ENCODE measurements at regions not wholly inside any gene's neighbourhood (a gene's known extent, or its start where the extent isn't known, plus 50 kb on each side); places are given as distances from the start of the nearest gene placed in this dataset.

- H3K4me3 Mint-ChIP-seq: no peak overlapping the region
- no peaks in the 10 kb centered on the region for H3K27me3 Mint-ChIP-seq (ENCODE audit: low read depth)
- no peaks in the 10 kb centered on the region for H3K4me1 Mint-ChIP-seq (ENCODE audit: low read depth)
- no peaks in the 10 kb centered on the region for H3K9me3 Mint-ChIP-seq
- no peak overlapping the region for H3K27ac Mint-ChIP-seq
- H3K36me3 Mint-ChIP-seq (ENCODE audit: low read depth): no peaks in the 10 kb centered on the region
These were observed 309.7 kb upstream of the MYT1L start for GRCh38 chr2:2640818-2641217.

GRCh38 chr2:2640371-2640770 lies 309.3 kb upstream of the MYT1L start:
- H3K27me3 Mint-ChIP-seq (ENCODE audit: low read depth): no peaks in the 10 kb centered on the region
- no peak overlapping the region for H3K4me3 Mint-ChIP-seq
- H3K36me3 Mint-ChIP-seq (ENCODE audit: low read depth): no peaks in the 10 kb centered on the region
- H3K9me3 Mint-ChIP-seq: no peaks in the 10 kb centered on the region
- no peak overlapping the region for H3K27ac Mint-ChIP-seq
- H3K4me1 Mint-ChIP-seq (ENCODE audit: low read depth): no peaks in the 10 kb centered on the region

GRCh38 chr2:2639251-2640139 lies 308.4 kb upstream of the MYT1L start:
- Mint-ChIP-seq H3K27ac (no peak overlapping the region), H3K27me3 (ENCODE audit: low read depth) (no peaks in the 10 kb centered on the region), H3K36me3 (ENCODE audit: low read depth) (no peaks in the 10 kb centered on the region), H3K4me3 (no peak overlapping the region), H3K4me1 (ENCODE audit: low read depth) (no peaks in the 10 kb centered on the region), H3K9me3 (no peaks in the 10 kb centered on the region)

- no peaks in the 10 kb centered on the region for H3K36me3 Mint-ChIP-seq (ENCODE audit: low read depth)
- H3K27me3 Mint-ChIP-seq (ENCODE audit: low read depth): no peaks in the 10 kb centered on the region
- H3K9me3 Mint-ChIP-seq: no peaks in the 10 kb centered on the region
- H3K4me1 Mint-ChIP-seq (ENCODE audit: low read depth): no peaks in the 10 kb centered on the region
- no peak overlapping the region for H3K4me3 Mint-ChIP-seq
- no peak overlapping the region for H3K27ac Mint-ChIP-seq
These were observed 307.6 kb upstream of the MYT1L start for GRCh38 chr2:2638547-2639220.

GRCh38 chr2:2636813-2637212 lies 305.7 kb upstream of the MYT1L start:
- Mint-ChIP-seq H3K4me1 (ENCODE audit: low read depth) (no peaks in the 10 kb centered on the region), H3K4me3 (no peak overlapping the region)

GRCh38 chr2:2635025-2635528 lies 304.0 kb upstream of the MYT1L start:
- H3K27ac Mint-ChIP-seq: no peak overlapping the region
- no peaks in the 10 kb centered on the region for H3K27me3 Mint-ChIP-seq (ENCODE audit: low read depth)
- H3K36me3 Mint-ChIP-seq (ENCODE audit: low read depth): no peaks in the 10 kb centered on the region
- no peak overlapping the region for H3K4me3 Mint-ChIP-seq
- H3K4me1 Mint-ChIP-seq (ENCODE audit: low read depth): no peaks in the 10 kb centered on the region
- H3K9me3 Mint-ChIP-seq: no peaks in the 10 kb centered on the region

More at GRCh38 chr2:2636813-2637212, 305.7 kb upstream of the MYT1L start:
- Mint-ChIP-seq H3K27ac (no peak overlapping the region), H3K36me3 (ENCODE audit: low read depth) (no peaks in the 10 kb centered on the region), H3K27me3 (ENCODE audit: low read depth) (no peaks in the 10 kb centered on the region), H3K9me3 (no peaks in the 10 kb centered on the region)

- Mint-ChIP-seq H3K4me3 (no peak overlapping the region), H3K9me3 (no peaks in the 10 kb centered on the region), H3K36me3 (ENCODE audit: low read depth) (no peaks in the 10 kb centered on the region), H3K4me1 (ENCODE audit: low read depth) (no peaks in the 10 kb centered on the region), H3K27me3 (ENCODE audit: low read depth) (no peaks in the 10 kb centered on the region), H3K27ac (no peak overlapping the region)
These were observed 301.9 kb upstream of the MYT1L start for GRCh38 chr2:2633017-2633416.

- no peak overlapping the region for H3K27ac Mint-ChIP-seq
- no peaks in the 10 kb centered on the region for H3K4me1 Mint-ChIP-seq (ENCODE audit: low read depth)
- no peaks in the 10 kb centered on the region for H3K9me3 Mint-ChIP-seq
- H3K4me3 Mint-ChIP-seq: no peak overlapping the region
- H3K36me3 Mint-ChIP-seq (ENCODE audit: low read depth): no peaks in the 10 kb centered on the region
- H3K27me3 Mint-ChIP-seq (ENCODE audit: low read depth): peaks cover 3% of the 10 kb centered on the region
These were observed 292.9 kb upstream of the MYT1L start for GRCh38 chr2:2623939-2624338.

- Mint-ChIP-seq H3K9me3 (no peaks in the 10 kb centered on the region), H3K36me3 (ENCODE audit: low read depth) (no peaks in the 10 kb centered on the region)
These were observed 290.8 kb upstream of the MYT1L start for GRCh38 chr2:2621855-2622254.

GRCh38 chr2:2620604-2621003 lies 289.5 kb upstream of the MYT1L start:
- H3K9me3 Mint-ChIP-seq: no peaks in the 10 kb centered on the region

More at GRCh38 chr2:2621855-2622254, 290.8 kb upstream of the MYT1L start:
- H3K4me3 Mint-ChIP-seq: no peak overlapping the region
- no peak overlapping the region for H3K27ac Mint-ChIP-seq
- H3K4me1 Mint-ChIP-seq (ENCODE audit: low read depth): no peaks in the 10 kb centered on the region
- peaks cover 9% of the 10 kb centered on the region for H3K27me3 Mint-ChIP-seq (ENCODE audit: low read depth)

GRCh38 chr2:2619995-2620394 lies 288.9 kb upstream of the MYT1L start:
- Mint-ChIP-seq H3K9me3 (no peaks in the 10 kb centered on the region), H3K27ac (no peak overlapping the region), H3K27me3 (ENCODE audit: low read depth) (peaks cover 11% of the 10 kb centered on the region), H3K4me1 (ENCODE audit: low read depth) (no peaks in the 10 kb centered on the region), H3K4me3 (no peak overlapping the region), H3K36me3 (ENCODE audit: low read depth) (no peaks in the 10 kb centered on the region)

More at GRCh38 chr2:2620604-2621003, 289.5 kb upstream of the MYT1L start:
- Mint-ChIP-seq H3K4me1 (ENCODE audit: low read depth) (no peaks in the 10 kb centered on the region), H3K4me3 (no peak overlapping the region), H3K36me3 (ENCODE audit: low read depth) (no peaks in the 10 kb centered on the region), H3K27me3 (ENCODE audit: low read depth) (peaks cover 11% of the 10 kb centered on the region), H3K27ac (no peak overlapping the region)

GRCh38 chr2:2614452-2614851 lies 283.4 kb upstream of the MYT1L start:
- H3K27ac Mint-ChIP-seq: no peak overlapping the region
- H3K36me3 Mint-ChIP-seq (ENCODE audit: low read depth): peaks cover 8% of the 10 kb centered on the region
- peaks cover 12% of the 10 kb centered on the region for H3K9me3 Mint-ChIP-seq
- no peak overlapping the region for H3K4me3 Mint-ChIP-seq
- peaks cover 10% of the 10 kb centered on the region for H3K4me1 Mint-ChIP-seq (ENCODE audit: low read depth)
- peaks cover 8% of the 10 kb centered on the region for H3K27me3 Mint-ChIP-seq (ENCODE audit: low read depth)

GRCh38 chr2:2613279-2614199 lies 282.5 kb upstream of the MYT1L start:
- Mint-ChIP-seq H3K27ac (peak overlapping the region; percentile 84), H3K9me3 (peaks cover 12% of the 10 kb centered on the region), H3K27me3 (ENCODE audit: low read depth) (peaks cover 11% of the 10 kb centered on the region), H3K4me1 (ENCODE audit: low read depth) (peaks cover 10% of the 10 kb centered on the region), H3K4me3 (peak overlapping the region; percentile 73), H3K36me3 (ENCODE audit: low read depth) (peaks cover 8% of the 10 kb centered on the region)

GRCh38 chr2:2610751-2611150 lies 279.7 kb upstream of the MYT1L start:
- Mint-ChIP-seq H3K9me3 (peaks cover 12% of the 10 kb centered on the region), H3K36me3 (ENCODE audit: low read depth) (peaks cover 8% of the 10 kb centered on the region), H3K27me3 (ENCODE audit: low read depth) (peaks cover 3% of the 10 kb centered on the region), H3K27ac (no peak overlapping the region), H3K4me1 (ENCODE audit: low read depth) (peaks cover 10% of the 10 kb centered on the region), H3K4me3 (no peak overlapping the region)

Measured in T-helper 1 cell treated with Interleukin-12 subunit alpha and Interleukin-12 subunit beta and Interleukin-4 antibody, amounts not matched to agents 30 μg/mL and 1 μg/mL, for 36 hours (primary cell).